ENCODE measurements at regions not wholly inside any gene's neighbourhood (a gene's known extent, or its start where the extent isn't known, plus 50 kb on each side); places are given as distances from the start of the nearest gene placed in this dataset.

DNA sequence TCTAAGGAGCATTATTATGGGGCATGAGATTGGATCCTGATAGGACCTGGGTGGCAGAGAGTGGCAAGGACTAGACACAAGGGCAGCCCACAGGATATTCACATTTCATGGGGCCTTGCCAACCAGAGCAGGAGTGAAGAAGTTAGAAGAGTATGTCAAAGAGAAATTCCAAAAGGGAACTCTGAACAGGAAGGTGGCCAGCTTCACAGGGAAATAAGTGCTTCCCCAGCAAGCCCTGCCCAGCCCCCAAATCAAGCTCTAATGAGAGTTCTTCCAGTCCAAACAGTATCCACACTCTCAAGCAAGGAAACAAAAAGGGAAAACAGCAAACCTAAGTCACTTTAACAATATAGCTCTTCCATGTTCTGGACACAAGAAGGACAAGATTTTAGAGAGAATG is 130.2 kb upstream of the COL8A1 start:
- DNase-seq (ENCODE audit: low read depth) (no peak), FAIRE-seq (no peak)
- Histone ChIP-seq H3K4me3 (ENCODE audit: insufficient read depth, low read depth, low read length) (no peak overlapping the region), H3K27ac (ENCODE audit: low read depth, low read length) (peak overlapping the region; percentile 73), H3K36me3 (ENCODE audit: insufficient read depth, low read length) (no peaks in the 10 kb centered on the region), H3K4me2 (ENCODE audit: low read length) (peak overlapping the region; percentile 68), H3K9ac (ENCODE audit: low read length) (peak overlapping the region; percentile 53), H3K9me3 (ENCODE audit: insufficient read depth, low read depth, low read length) (no peaks in the 10 kb centered on the region), H3K4me1 (ENCODE audit: insufficient read depth, low read length) (peaks cover 39% of the 10 kb centered on the region), H2AFZ (ENCODE audit: low read depth, low read length) (peak overlapping the region; percentile 27), H4K20me1 (ENCODE audit: insufficient read depth, low read length) (no peaks in the 10 kb centered on the region), H3K79me2 (ENCODE audit: insufficient read depth, low read length) (no peaks in the 10 kb centered on the region), H3K27me3 (ENCODE audit: insufficient read depth, low read length) (no peaks in the 10 kb centered on the region)
- no peaks in the 10 kb centered on the region for H3K27me3 Mint-ChIP-seq (ENCODE audit: low read depth, unreplicated experiment)
- no peaks in the 10 kb centered on the region for H3K36me3 Mint-ChIP-seq (ENCODE audit: low read depth, unreplicated experiment)
- H3K27ac Mint-ChIP-seq (ENCODE audit: unreplicated experiment) = peak overlapping the region; percentile 1
- H3K9me3 Mint-ChIP-seq (ENCODE audit: unreplicated experiment) = no peaks in the 10 kb centered on the region
- no peak overlapping the region for H3K4me3 Mint-ChIP-seq (ENCODE audit: unreplicated experiment)
- peaks cover 29% of the 10 kb centered on the region for H3K4me1 Mint-ChIP-seq (ENCODE audit: low read depth, unreplicated experiment)
- TF ChIP-seq, protein P1, sequence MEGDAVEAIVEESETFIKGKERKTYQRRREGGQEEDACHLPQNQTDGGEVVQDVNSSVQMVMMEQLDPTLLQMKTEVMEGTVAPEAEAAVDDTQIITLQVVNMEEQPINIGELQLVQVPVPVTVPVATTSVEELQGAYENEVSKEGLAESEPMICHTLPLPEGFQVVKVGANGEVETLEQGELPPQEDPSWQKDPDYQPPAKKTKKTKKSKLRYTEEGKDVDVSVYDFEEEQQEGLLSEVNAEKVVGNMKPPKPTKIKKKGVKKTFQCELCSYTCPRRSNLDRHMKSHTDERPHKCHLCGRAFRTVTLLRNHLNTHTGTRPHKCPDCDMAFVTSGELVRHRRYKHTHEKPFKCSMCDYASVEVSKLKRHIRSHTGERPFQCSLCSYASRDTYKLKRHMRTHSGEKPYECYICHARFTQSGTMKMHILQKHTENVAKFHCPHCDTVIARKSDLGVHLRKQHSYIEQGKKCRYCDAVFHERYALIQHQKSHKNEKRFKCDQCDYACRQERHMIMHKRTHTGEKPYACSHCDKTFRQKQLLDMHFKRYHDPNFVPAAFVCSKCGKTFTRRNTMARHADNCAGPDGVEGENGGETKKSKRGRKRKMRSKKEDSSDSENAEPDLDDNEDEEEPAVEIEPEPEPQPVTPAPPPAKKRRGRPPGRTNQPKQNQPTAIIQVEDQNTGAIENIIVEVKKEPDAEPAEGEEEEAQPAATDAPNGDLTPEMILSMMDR (IDR thresholded peaks at IDR 0.05; ENCODE audit: insufficient read depth, low read depth, low read length) = no peak
- TF ChIP-seq EZH2 (IDR thresholded peaks at IDR 0.05; ENCODE audit: insufficient read depth, low read length) = no peak

DNA sequence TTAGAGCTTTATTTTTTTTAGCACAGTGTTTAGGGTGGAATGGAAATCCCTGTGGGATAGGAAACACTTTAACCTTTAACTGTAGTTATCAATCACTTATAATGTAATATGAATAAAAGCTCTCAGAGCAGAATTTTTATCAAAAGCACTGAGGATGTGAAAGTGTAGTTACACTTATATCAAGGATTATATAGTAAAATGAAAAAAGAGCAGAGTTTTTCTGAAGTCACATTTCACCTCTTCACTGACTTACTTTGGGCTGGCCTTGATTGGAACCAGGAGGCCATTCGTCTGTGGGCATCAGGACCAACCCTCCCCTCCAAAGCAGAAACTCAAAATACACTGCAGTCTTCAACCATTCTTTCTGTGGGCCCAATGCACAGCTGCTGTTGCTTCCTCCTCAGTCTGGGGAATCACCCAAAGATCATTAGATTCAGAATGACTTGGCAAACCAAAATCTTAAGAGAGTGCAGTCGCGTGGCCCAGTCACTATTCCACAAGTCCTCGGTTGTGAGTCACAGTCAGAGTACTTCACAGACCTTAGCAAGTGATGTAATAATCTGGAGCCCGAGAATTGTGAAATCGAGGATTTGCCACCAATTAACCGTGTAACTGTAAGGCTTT is 132.6 kb upstream of the COL8A1 start:
- H3K27me3 ChIP-seq (ENCODE audit: insufficient read depth, low read length) = no peaks in the 10 kb centered on the region
- Mint-ChIP-seq H3K9me3 (ENCODE audit: unreplicated experiment) (no peaks in the 10 kb centered on the region), H3K27me3 (ENCODE audit: low read depth, unreplicated experiment) (no peaks in the 10 kb centered on the region), H3K4me3 (ENCODE audit: unreplicated experiment) (no peak overlapping the region), H3K4me1 (ENCODE audit: low read depth, unreplicated experiment) (peaks cover 34% of the 10 kb centered on the region), H3K36me3 (ENCODE audit: low read depth, unreplicated experiment) (no peaks in the 10 kb centered on the region), H3K27ac (ENCODE audit: unreplicated experiment) (peak overlapping the region; percentile 8)
- H3K9me3 ChIP-seq (ENCODE audit: insufficient read depth, low read depth, low read length) = no peaks in the 10 kb centered on the region
- peak overlapping the region; percentile 63 for H3K27ac ChIP-seq (ENCODE audit: low read depth, low read length)
- H3K4me1 ChIP-seq (ENCODE audit: insufficient read depth, low read length) = peaks cover 41% of the 10 kb centered on the region
- H3K79me2 ChIP-seq (ENCODE audit: insufficient read depth, low read length) = no peaks in the 10 kb centered on the region
- H3K36me3 ChIP-seq (ENCODE audit: insufficient read depth, low read length) = no peaks in the 10 kb centered on the region
- peak overlapping the region; percentile 21 for H3K9ac ChIP-seq (ENCODE audit: low read length)
- no peak overlapping the region for H2AFZ ChIP-seq (ENCODE audit: low read depth, low read length)
- H4K20me1 ChIP-seq (ENCODE audit: insufficient read depth, low read length) = no peaks in the 10 kb centered on the region
- TF ChIP-seq, protein P1 (IDR thresholded peaks at IDR 0.05; ENCODE audit: insufficient read depth, low read depth, low read length) = no peak
- TF ChIP-seq EZH2 (IDR thresholded peaks at IDR 0.05; ENCODE audit: insufficient read depth, low read length) = no peak
- DNase-seq (ENCODE audit: low read depth) (peak; percentile 98), FAIRE-seq (peak; percentile 83)
- peak overlapping the region; percentile 17 for H3K4me2 ChIP-seq (ENCODE audit: low read length)
- H3K4me3 ChIP-seq (ENCODE audit: insufficient read depth, low read depth, low read length) = no peak overlapping the region

DNA sequence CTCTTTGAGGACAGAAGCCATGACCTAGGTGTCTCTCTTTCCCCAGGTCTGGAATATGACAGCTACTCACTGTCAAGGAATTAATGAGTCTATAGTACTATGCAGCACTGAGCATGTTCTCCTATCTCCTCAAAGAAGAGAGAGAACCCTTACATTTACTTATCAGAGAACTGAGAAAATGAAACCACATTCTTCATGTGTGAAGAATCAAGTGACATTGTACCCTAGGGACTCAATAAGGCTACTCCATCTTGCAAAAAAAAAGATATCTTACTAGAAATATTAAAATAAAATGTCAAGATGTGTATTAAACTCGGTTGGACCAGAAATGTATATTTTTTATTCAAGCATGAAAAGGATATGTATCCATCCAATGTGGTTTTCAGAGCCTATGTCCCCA is 133.2 kb upstream of the COL8A1 start:
- Mint-ChIP-seq H3K36me3 (ENCODE audit: low read depth, unreplicated experiment) (no peaks in the 10 kb centered on the region), H3K9me3 (ENCODE audit: unreplicated experiment) (no peaks in the 10 kb centered on the region), H3K27ac (ENCODE audit: unreplicated experiment) (no peak overlapping the region), H3K4me3 (ENCODE audit: unreplicated experiment) (no peak overlapping the region), H3K4me1 (ENCODE audit: low read depth, unreplicated experiment) (peaks cover 34% of the 10 kb centered on the region), H3K27me3 (ENCODE audit: low read depth, unreplicated experiment) (no peaks in the 10 kb centered on the region)
- Histone ChIP-seq H3K4me1 (ENCODE audit: insufficient read depth, low read length) (peaks cover 41% of the 10 kb centered on the region), H3K27ac (ENCODE audit: low read depth, low read length) (peak overlapping the region; percentile 63), H3K4me2 (ENCODE audit: low read length) (no peak overlapping the region), H2AFZ (ENCODE audit: low read depth, low read length) (no peak overlapping the region), H3K9me3 (ENCODE audit: insufficient read depth, low read depth, low read length) (no peaks in the 10 kb centered on the region), H3K36me3 (ENCODE audit: insufficient read depth, low read length) (no peaks in the 10 kb centered on the region), H3K27me3 (ENCODE audit: insufficient read depth, low read length) (no peaks in the 10 kb centered on the region), H4K20me1 (ENCODE audit: insufficient read depth, low read length) (no peaks in the 10 kb centered on the region), H3K9ac (ENCODE audit: low read length) (no peak overlapping the region), H3K4me3 (ENCODE audit: insufficient read depth, low read depth, low read length) (no peak overlapping the region), H3K79me2 (ENCODE audit: insufficient read depth, low read length) (no peaks in the 10 kb centered on the region)
- FAIRE-seq (no peak), DNase-seq (ENCODE audit: low read depth) (no peak)
- TF ChIP-seq EZH2 (IDR thresholded peaks at IDR 0.05; ENCODE audit: insufficient read depth, low read length) = no peak
- TF ChIP-seq, protein P1 (IDR thresholded peaks at IDR 0.05; ENCODE audit: insufficient read depth, low read depth, low read length) = no peak
